ENCODE measurements at regions not wholly inside any gene's neighbourhood (a gene's known extent, or its start where the extent isn't known, plus 50 kb on each side); places are given as distances from the start of the nearest gene placed in this dataset.

DNA sequence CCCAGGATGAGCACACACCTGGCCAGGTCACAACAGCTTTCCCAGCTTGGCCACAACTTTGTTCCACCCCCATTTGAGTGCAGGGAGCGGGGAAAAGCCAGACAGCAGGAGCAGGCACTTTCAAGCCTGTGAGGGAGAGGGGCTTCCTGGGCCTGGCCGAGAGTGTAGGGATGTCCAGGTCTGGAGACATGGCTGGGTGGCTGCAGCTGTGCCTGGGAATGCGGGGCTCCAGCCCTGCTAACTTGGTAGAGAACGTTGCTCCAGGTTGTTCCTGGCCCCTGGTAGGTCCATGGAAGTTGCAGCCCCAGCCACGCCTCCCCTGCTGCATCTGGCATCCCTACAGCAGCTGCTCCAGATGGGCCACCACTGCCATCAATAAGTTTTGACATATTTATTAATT, 738.5 kb downstream of the SLC6A15 start:
- Histone ChIP-seq H4K91ac (ENCODE audit: insufficient read depth, low read depth, low read length) (no peak overlapping the region), H3K36me3 (ENCODE audit: control insufficient read depth, insufficient read depth, low read length) (no peaks in the 10 kb centered on the region), H2BK20ac (ENCODE audit: low read depth, low read length) (no peak overlapping the region), H3K56ac (ENCODE audit: extremely low read depth, insufficient read depth, low read length) (no peak overlapping the region), H2AK5ac (ENCODE audit: low read depth, low read length) (no peak overlapping the region), H3K4me2 (ENCODE audit: low read depth, low read length) (no peak overlapping the region), H2AFZ (replicated peaks; ENCODE audit: low read length, poor library complexity) (no peak overlapping the region), H4K8ac (ENCODE audit: low read depth in 2 of 2, low read length in 2 of 2) (no peak overlapping the region), H4K20me1 (ENCODE audit: insufficient read depth, low read length) (no peaks in the 10 kb centered on the region), H3K27me3 (ENCODE audit: control insufficient read depth, insufficient read depth, low read length) (no peaks in the 10 kb centered on the region), H4K5ac (ENCODE audit: low read depth, low read length) (no peak overlapping the region), H3K18ac (ENCODE audit: low read depth, low read length) (no peak overlapping the region), H2BK15ac (ENCODE audit: low read depth, low read length) (no peak overlapping the region), H3K23ac (ENCODE audit: low read depth, low read length) (no peak overlapping the region), H3K9ac (ENCODE audit: low read depth, low read length) (no peak overlapping the region), H3K4me3 (ENCODE audit: insufficient read depth, low read depth, low read length) (no peak overlapping the region), H3K4ac (ENCODE audit: low read depth, low read length) (no peak overlapping the region), H3K79me1 (ENCODE audit: low read depth in 1 of 2, low read length in 2 of 2) (no peaks in the 10 kb centered on the region), H3K27ac (ENCODE audit: insufficient read depth, low read length) (no peak overlapping the region), H2BK5ac (ENCODE audit: low read depth, low read length, poor library complexity, severe bottlenecking) (no peak overlapping the region), H3K14ac (replicated peaks; ENCODE audit: low read depth, low read length) (no peak overlapping the region), H3K9me1 (ENCODE audit: insufficient read depth, low read length) (no peaks in the 10 kb centered on the region), H2AK9ac (replicated peaks; ENCODE audit: low read depth, low read length, poor library complexity) (no peak overlapping the region), H3K4me1 (ENCODE audit: control insufficient read depth, insufficient read depth, low read length) (no peaks in the 10 kb centered on the region), H3K9me3 (ENCODE audit: control insufficient read depth, insufficient read depth, low read length) (0 out of 2 replicates have a peak, but pooled peaks cover 3% of the 10 kb centered on the region), H2BK120ac (ENCODE audit: low read depth, low read length) (no peak overlapping the region)
- WGBS, 2 experiments (ENCODE audit: extremely low coverage in 2 of 2, insufficient read length in 1 of 2): no CpG with 5 or more reads among the region's 5 CpGs
- no peak for TF ChIP-seq MXI1 (IDR thresholded peaks at IDR 0.05; ENCODE audit: borderline replicate concordance, low read depth, low read length)
- no peak for TF ChIP-seq MAZ (IDR thresholded peaks at IDR 0.05; ENCODE audit: borderline replicate concordance, low read depth, low read length)
- no peak for TF ChIP-seq CHD1 (IDR thresholded peaks at IDR 0.05; ENCODE audit: low read depth, low read length)
- no peak for TF ChIP-seq RCOR1 (IDR thresholded peaks at IDR 0.05; ENCODE audit: insufficient replicate concordance, low read length)
- TF ChIP-seq NFE2L2 (IDR thresholded peaks at IDR 0.05; ENCODE audit: low read depth, low read length): no peak
- no peak for TF ChIP-seq CEBPB (IDR thresholded peaks at IDR 0.05; ENCODE audit: low read depth, low read length)
- no peak for TF ChIP-seq FOS (IDR thresholded peaks at IDR 0.05; ENCODE audit: low read depth, low read length)
- TF ChIP-seq, protein P1, sequence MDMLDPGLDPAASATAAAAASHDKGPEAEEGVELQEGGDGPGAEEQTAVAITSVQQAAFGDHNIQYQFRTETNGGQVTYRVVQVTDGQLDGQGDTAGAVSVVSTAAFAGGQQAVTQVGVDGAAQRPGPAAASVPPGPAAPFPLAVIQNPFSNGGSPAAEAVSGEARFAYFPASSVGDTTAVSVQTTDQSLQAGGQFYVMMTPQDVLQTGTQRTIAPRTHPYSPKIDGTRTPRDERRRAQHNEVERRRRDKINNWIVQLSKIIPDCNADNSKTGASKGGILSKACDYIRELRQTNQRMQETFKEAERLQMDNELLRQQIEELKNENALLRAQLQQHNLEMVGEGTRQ (IDR thresholded peaks at IDR 0.05; ENCODE audit: low read depth, low read length): no peak
- TF ChIP-seq ELK1 (IDR thresholded peaks at IDR 0.05; ENCODE audit: borderline replicate concordance, low read depth, low read length): no peak
- no peak for TF ChIP-seq BHLHE40 (IDR thresholded peaks at IDR 0.05; ENCODE audit: low read depth, low read length)
- TF ChIP-seq POLR2A (IDR thresholded peaks at IDR 0.05; ENCODE audit: low read depth, low read length): no peak
- no peak for TF ChIP-seq CTCF (conservative IDR thresholded peaks at IDR 0.05; ENCODE audit: low read depth, low read length)
- no peak for TF ChIP-seq SMC3 (IDR thresholded peaks at IDR 0.05; ENCODE audit: low read depth, low read length)
- TF ChIP-seq MAFK (IDR thresholded peaks at IDR 0.05; ENCODE audit: low read depth, low read length): no peak
- TF ChIP-seq RAD21 (IDR thresholded peaks at IDR 0.05; ENCODE audit: low read length): no peak
- no peak for TF ChIP-seq RFX5 (IDR thresholded peaks at IDR 0.05; ENCODE audit: low read depth, low read length)
- intact Hi-C loops (cut with micrococcal nuclease) (no loop called here), dilution Hi-C loops (cut with HindIII; ENCODE audit: low sequenced_read_pairs, unreplicated experiment) (no loop called here), in situ Hi-C loops (cut with MboI; ENCODE audit: low sequenced_read_pairs) (no loop called here)
- ATAC-seq (ENCODE audit: low read depth) (no peak), DNase-seq (no peak)
- POLR2A ChIA-PET (ENCODE audit: unreplicated experiment): no interaction called here
- no TSS peak for BruUV-seq (replicated peaks)
- CTCF ChIA-PET: no interaction called here

Measured in IMR-90 (cell line).